Osteoblast (primary cell): ENCODE measurements at regions not wholly inside any gene's neighbourhood (a gene's known extent, or its start where the extent isn't known, plus 50 kb on each side); places are given as distances from the start of the nearest gene placed in this dataset.

Source experiments
- DNase-seq: peaks from one replicate; pipeline ENCODE4 v3.0.0; 2011; ENCODE audit warnings: low spot score, mixed read lengths; ENCODE audit not compliant: insufficient read length; ENCODE audit errors: missing footprints
- H2AFZ ChIP-seq: 2 replicates; pipeline ENCODE4 v1.6.0; 2011; ENCODE audit warnings: mild to moderate bottlenecking, low read length
- H3K27ac ChIP-seq: 2 replicates; pipeline ENCODE4 v1.5.1; 2011; ENCODE audit warnings: mild to moderate bottlenecking, low read depth, low read length, moderate library complexity
- H3K27me3 ChIP-seq: 2 replicates; pipeline ENCODE4 v1.6.0; 2012; ENCODE audit warnings: mild to moderate bottlenecking, control low read depth, inconsistent platforms, low read length, moderate library complexity; ENCODE audit not compliant: insufficient read depth
- H3K36me3 ChIP-seq: 2 replicates; pipeline ENCODE4 v1.5.1; 2011; ENCODE audit warnings: mild to moderate bottlenecking, low read length, control low read depth, moderate library complexity; ENCODE audit not compliant: insufficient read depth
- H3K4me1 ChIP-seq: 2 replicates; pipeline ENCODE4 v1.5.1; 2011; ENCODE audit warnings: mild to moderate bottlenecking, low read length, control low read depth, moderate library complexity; ENCODE audit not compliant: insufficient read depth
- H3K4me2 ChIP-seq: 2 replicates; pipeline ENCODE4 v1.6.0; 2011; ENCODE audit warnings: mild to moderate bottlenecking, low read length; ENCODE audit not compliant: insufficient read depth
- H3K4me3 ChIP-seq: fragments of 200-600 bp; sonication (generic); 3 replicates; pipeline ENCODE4 v1.5.1; 2012; ENCODE audit warnings: mild to moderate bottlenecking, low read length, inconsistent platforms; ENCODE audit not compliant: insufficient read depth
- H3K79me2 ChIP-seq: 2 replicates; pipeline ENCODE4 v1.6.0; 2012; ENCODE audit warnings: mild to moderate bottlenecking, low read length, control low read depth, inconsistent platforms; ENCODE audit not compliant: insufficient read depth
- H3K9me3 ChIP-seq: 2 replicates; pipeline ENCODE4 v1.5.1; 2011; ENCODE audit warnings: low read depth, low read length, control low read depth
- H4K20me1 ChIP-seq: 2 replicates; pipeline ENCODE4 v1.6.0; 2012; ENCODE audit warnings: mild to moderate bottlenecking, low read length, control low read depth; ENCODE audit not compliant: insufficient read depth
- CTCF ChIP-seq: IDR thresholded peaks from 2 replicates; pipeline ENCODE4 v1.5.1; 2011; ENCODE audit warnings: mild to moderate bottlenecking, low read depth, low read length, moderate library complexity; ENCODE audit errors: extremely low read depth

DNA sequence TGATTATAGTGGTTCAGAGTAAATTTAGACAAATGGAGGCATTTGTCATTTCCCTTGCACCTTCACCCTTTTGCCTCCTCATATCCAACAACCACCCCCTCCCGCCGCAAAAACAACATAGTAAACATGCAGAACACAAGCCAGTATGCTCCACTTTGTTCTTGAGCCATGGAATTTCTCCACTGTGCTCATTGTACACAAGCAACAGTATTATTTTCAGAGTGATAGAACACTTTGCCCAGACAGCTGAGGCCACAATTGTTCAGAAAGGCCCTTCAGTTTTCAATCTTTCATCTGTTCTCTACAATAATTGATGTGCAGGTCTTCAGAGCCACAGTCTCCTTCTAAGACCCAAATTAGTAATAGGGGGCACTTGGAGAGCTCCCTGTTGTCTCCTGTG, 272.8 kb upstream of the SLC30A5 start:
- Histone ChIP-seq H3K4me3 (no peak overlapping the region), H3K4me1 (no peaks in the 10 kb centered on the region), H3K4me2 (no peak overlapping the region), H2AFZ (no peak overlapping the region), H4K20me1 (no peaks in the 10 kb centered on the region), H3K36me3 (no peaks in the 10 kb centered on the region), H3K27me3 (peaks cover 2% of the 10 kb centered on the region), H3K9me3 (no peaks in the 10 kb centered on the region), H3K79me2 (no peaks in the 10 kb centered on the region), H3K27ac (no peak overlapping the region)
- DNase-seq: no peak
- TF ChIP-seq CTCF: no peak

- no peak for TF ChIP-seq CTCF
- no peak overlapping the region for H2AFZ ChIP-seq
Measured at GRCh38 chr5:68822796-68823195, 271.0 kb upstream of the SLC30A5 start.

DNA sequence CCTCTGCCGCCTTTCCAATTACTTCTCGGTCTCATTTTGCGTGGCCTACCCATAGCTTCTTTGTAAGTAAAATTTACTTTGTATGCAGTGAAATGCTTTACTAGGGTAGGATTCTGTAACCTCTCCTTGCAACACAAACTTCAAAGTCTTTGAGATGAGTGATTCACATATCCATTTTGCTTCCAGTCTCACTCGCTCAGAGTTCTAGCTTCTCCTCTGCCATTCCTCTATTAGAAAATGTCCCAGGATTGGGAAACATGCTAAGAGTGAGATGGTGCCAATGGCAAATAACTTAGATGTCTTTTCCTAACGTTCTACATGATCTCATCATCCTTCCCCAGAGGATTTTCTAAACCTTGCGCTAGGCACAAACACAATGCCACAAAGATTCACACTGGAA, 270.5 kb upstream of the SLC30A5 start:
- Histone ChIP-seq H3K79me2 (no peaks in the 10 kb centered on the region), H2AFZ (no peak overlapping the region), H3K27ac (no peak overlapping the region), H3K27me3 (peaks cover 2% of the 10 kb centered on the region), H3K4me3 (no peak overlapping the region), H4K20me1 (no peaks in the 10 kb centered on the region), H3K9me3 (no peaks in the 10 kb centered on the region), H3K4me2 (no peak overlapping the region), H3K4me1 (no peaks in the 10 kb centered on the region), H3K36me3 (no peaks in the 10 kb centered on the region)
- TF ChIP-seq CTCF: no peak
- DNase-seq: no peak

More at GRCh38 chr5:68822796-68823195, 271.0 kb upstream of the SLC30A5 start:
- no peak for DNase-seq
- Histone ChIP-seq H3K4me1 (no peaks in the 10 kb centered on the region), H3K79me2 (no peaks in the 10 kb centered on the region), H3K9me3 (no peaks in the 10 kb centered on the region), H3K27me3 (peaks cover 2% of the 10 kb centered on the region), H3K36me3 (no peaks in the 10 kb centered on the region), H4K20me1 (no peaks in the 10 kb centered on the region), H3K27ac (no peak overlapping the region), H3K4me2 (no peak overlapping the region), H3K4me3 (no peak overlapping the region)

- no peak overlapping the region for H2AFZ ChIP-seq
- no peak for TF ChIP-seq CTCF
- no peak overlapping the region for H3K27ac ChIP-seq
- H3K4me1 ChIP-seq: no peaks in the 10 kb centered on the region
- no peak overlapping the region for H3K4me3 ChIP-seq
- H3K27me3 ChIP-seq: no peaks in the 10 kb centered on the region
- no peak for DNase-seq
- H4K20me1 ChIP-seq: no peaks in the 10 kb centered on the region
- H3K79me2 ChIP-seq: no peaks in the 10 kb centered on the region
- H3K36me3 ChIP-seq: no peaks in the 10 kb centered on the region
- H3K4me2 ChIP-seq: no peak overlapping the region
- no peaks in the 10 kb centered on the region for H3K9me3 ChIP-seq
Measured at GRCh38 chr5:68830377-68830898, 263.4 kb upstream of the SLC30A5 start.
